K562 (cell line): ENCODE measurements at regions not wholly inside any gene's neighbourhood (a gene's known extent, or its start where the extent isn't known, plus 50 kb on each side); places are given as distances from the start of the nearest gene placed in this dataset.

Source experiments
- AFF1 ChIP-seq, 2 experiments: fragments of 450-650 bp; IDR thresholded peaks; 2 replicates each; pipeline ENCODE4 v1.6.1; 2018; ENCODE audit warnings: mild to moderate bottlenecking in 2 of 2, low read depth in 1 of 2; ENCODE audit not compliant: partially characterized antibody in 2 of 2
- ATF4 ChIP-seq: fragments of 450-650 bp; formaldehyde crosslinking; IDR thresholded peaks from 2 replicates; pipeline ENCODE4 v1.4.0; 2022; ENCODE audit warnings: mild to moderate bottlenecking, moderate library complexity
- CTBP1 ChIP-seq: fragments of 450-650 bp; IDR thresholded peaks from 2 replicates; pipeline ENCODE4 v1.6.1; 2016; ENCODE audit warnings: borderline replicate concordance
- EP300 ChIP-seq: IDR thresholded peaks from 2 replicates; pipeline ENCODE4 v1.6.1; 2012; ENCODE audit warnings: low read length, improper control_type of control experiment
- FOS ChIP-seq: IDR thresholded peaks from 3 replicates; pipeline ENCODE4 v1.6.1; 2011; ENCODE audit not compliant: insufficient read length; ENCODE audit errors: extremely low read depth
- KDM5B ChIP-seq: fragments of 200-600 bp; sonication (generic); IDR thresholded peaks from 2 replicates; pipeline ENCODE4 v1.6.1; 2012; ENCODE audit warnings: low read depth, mild to moderate bottlenecking, moderate library complexity, low read length, control low read depth, inconsistent platforms; ENCODE audit not compliant: insufficient replicate concordance
- KLF16 ChIP-seq: IDR thresholded peaks from 2 replicates; pipeline ENCODE4 v1.6.1; 2016; ENCODE audit warnings: antibody characterized with exemption
- NCOA6 ChIP-seq: fragments of 450-650 bp; IDR thresholded peaks from 2 replicates; pipeline ENCODE4 v1.6.1; 2017; ENCODE audit warnings: mild to moderate bottlenecking
- PURB ChIP-seq: sonication (generic); formaldehyde crosslinking; IDR thresholded peaks from 2 replicates; pipeline ENCODE4 v1.9.0; 2021; ENCODE audit warnings: low read depth, mild to moderate bottlenecking, missing genetic modification reagents
- RCOR1 ChIP-seq, 2 experiments: IDR thresholded peaks; 2 replicates each; pipeline ENCODE4 v1.6.1; 2012; ENCODE audit warnings: low read depth in 2 of 2, low read length in 2 of 2, borderline replicate concordance in 1 of 2, improper control_type of control experiment in 1 of 2
- SMARCA5 ChIP-seq: fragments of 450-650 bp; IDR thresholded peaks from 2 replicates; pipeline ENCODE4 v1.6.1; 2016
- ZC3H4 ChIP-seq: sonication (generic); formaldehyde crosslinking; IDR thresholded peaks from 2 replicates; pipeline ENCODE4 v1.9.0; 2021; ENCODE audit warnings: missing genetic modification reagents, borderline replicate concordance
- ZFP36 ChIP-seq: fragments of 150-350 bp; IDR thresholded peaks from 2 replicates; pipeline ENCODE4 v1.6.1; 2018; ENCODE audit warnings: low read length, low read depth; ENCODE audit not compliant: partially characterized antibody
- ZNF431 ChIP-seq: sonication (generic); formaldehyde crosslinking; IDR thresholded peaks from 2 replicates; pipeline ENCODE4 v1.8.0; 2022; ENCODE audit warnings: mild to moderate bottlenecking, missing genetic modification reagents
- ZNF695 ChIP-seq: fragments of 450-650 bp; formaldehyde crosslinking; IDR thresholded peaks from 2 replicates; pipeline ENCODE4 v1.4.0; 2020; ENCODE audit warnings: mild to moderate bottlenecking, moderate library complexity
- ZNF717 ChIP-seq: fragments of 250-450 bp; sonication (Bioruptor Pico); IDR thresholded peaks from 2 replicates; pipeline ENCODE4 v1.5.0; 2021
- TF ChIP-seq, protein P1 (sequence below): IDR thresholded peaks from 3 replicates; pipeline ENCODE4 v1.6.1; 2011; ENCODE audit warnings: borderline replicate concordance, mild to moderate bottlenecking, moderate library complexity; ENCODE audit not compliant: insufficient read length; ENCODE audit errors: extremely low read depth
- TF ChIP-seq, protein P2 (sequence below), 2 experiments: fragments of 450-650 bp in 1 of 2; sonication (generic) in 1 of 2; formaldehyde crosslinking in 1 of 2; IDR thresholded peaks in 1 of 2; conservative IDR thresholded peaks in 1 of 2; 2 replicates each; pipeline versions ENCODE4 v1.6.1 to v1.8.1; 2016 to 2023; ENCODE audit warnings: mild to moderate bottlenecking in 2 of 2, moderate library complexity in 2 of 2, inconsistent platforms in 1 of 2, missing genetic modification reagents in 1 of 2

DNA sequence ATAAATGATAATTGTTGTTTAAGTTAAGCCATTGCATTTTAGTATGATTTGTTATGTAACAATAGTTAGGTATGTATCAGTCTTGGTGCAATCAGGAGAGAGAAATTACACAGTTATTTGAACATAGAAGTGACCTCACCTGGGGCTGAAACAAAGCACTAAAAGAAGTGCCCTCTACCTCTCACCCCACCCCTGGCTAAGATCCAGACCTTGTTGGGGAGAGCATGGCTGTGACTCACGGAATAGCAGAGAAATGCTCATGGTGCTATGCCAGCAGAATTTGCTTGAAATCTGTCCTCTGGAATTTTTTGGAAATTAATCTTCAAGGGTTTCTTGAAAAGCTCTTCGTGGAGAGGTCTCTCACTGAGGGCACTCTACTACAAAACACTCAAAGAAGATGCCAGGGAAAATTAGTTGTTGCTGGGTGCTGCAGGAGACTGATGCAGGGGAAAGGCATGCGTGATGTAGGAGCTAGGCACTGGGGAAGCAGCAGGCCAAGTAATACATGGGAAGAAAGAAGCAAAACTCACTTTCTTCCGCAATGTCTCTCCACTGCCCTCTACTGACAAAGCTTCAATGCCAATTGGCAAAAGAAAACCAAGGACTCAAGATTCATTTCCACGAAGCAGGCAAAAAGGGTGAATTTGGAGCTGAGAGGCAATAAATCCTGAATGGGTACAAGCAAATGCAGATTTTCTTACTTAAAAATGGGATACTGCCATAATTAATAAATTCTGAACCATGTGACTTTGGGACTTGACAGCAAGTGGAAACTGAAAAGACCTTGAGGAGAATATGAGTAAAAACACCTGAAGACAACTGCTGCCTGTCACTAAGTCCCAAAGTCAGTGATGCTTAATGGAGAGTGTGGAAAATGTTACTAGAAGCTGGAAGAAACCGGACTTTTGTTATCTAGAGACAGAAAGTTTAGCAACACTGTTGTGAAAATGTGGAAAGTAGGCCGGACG lies 136.3 kb upstream of the ZNF184 start (continued):
- TF ChIP-seq, protein P1, sequence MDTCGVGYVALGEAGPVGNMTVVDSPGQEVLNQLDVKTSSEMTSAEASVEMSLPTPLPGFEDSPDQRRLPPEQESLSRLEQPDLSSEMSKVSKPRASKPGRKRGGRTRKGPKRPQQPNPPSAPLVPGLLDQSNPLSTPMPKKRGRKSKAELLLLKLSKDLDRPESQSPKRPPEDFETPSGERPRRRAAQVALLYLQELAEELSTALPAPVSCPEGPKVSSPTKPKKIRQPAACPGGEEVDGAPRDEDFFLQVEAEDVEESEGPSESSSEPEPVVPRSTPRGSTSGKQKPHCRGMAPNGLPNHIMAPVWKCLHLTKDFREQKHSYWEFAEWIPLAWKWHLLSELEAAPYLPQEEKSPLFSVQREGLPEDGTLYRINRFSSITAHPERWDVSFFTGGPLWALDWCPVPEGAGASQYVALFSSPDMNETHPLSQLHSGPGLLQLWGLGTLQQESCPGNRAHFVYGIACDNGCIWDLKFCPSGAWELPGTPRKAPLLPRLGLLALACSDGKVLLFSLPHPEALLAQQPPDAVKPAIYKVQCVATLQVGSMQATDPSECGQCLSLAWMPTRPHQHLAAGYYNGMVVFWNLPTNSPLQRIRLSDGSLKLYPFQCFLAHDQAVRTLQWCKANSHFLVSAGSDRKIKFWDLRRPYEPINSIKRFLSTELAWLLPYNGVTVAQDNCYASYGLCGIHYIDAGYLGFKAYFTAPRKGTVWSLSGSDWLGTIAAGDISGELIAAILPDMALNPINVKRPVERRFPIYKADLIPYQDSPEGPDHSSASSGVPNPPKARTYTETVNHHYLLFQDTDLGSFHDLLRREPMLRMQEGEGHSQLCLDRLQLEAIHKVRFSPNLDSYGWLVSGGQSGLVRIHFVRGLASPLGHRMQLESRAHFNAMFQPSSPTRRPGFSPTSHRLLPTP = peak; percentile 4
- TF ChIP-seq KDM5B = no peak
- no peak for TF ChIP-seq NCOA6
- no peak for TF ChIP-seq ATF4 (CRISPR knock-in tag)
- peak; percentile 66; the same call in 1 of the 2 replicates for TF ChIP-seq CTBP1
- TF ChIP-seq KLF16 = 0 out of 2 replicates have a peak, but pooled peaks have one; percentile 39
- no peak for TF ChIP-seq ZNF717
- TF ChIP-seq RCOR1 (IDR thresholded peaks at IDR 0.05; ENCODE audit: borderline replicate concordance in 1 of 2, low read depth in 2 of 2, low read length in 2 of 2) = peak in 1 of 2 experiments; percentile 45; a peak in 1 of 4 replicates
- TF ChIP-seq, protein P2, sequence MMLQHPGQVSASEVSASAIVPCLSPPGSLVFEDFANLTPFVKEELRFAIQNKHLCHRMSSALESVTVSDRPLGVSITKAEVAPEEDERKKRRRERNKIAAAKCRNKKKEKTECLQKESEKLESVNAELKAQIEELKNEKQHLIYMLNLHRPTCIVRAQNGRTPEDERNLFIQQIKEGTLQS (IDR thresholded peaks at IDR 0.05) = no peak
- TF ChIP-seq, protein P2 (CRISPR knock-in tag; conservative IDR thresholded peaks at IDR 0.05) = 0 out of 2 replicates have a peak, but pooled peaks have one; percentile 21
- peak in 1 of 2 experiments; percentile 29 for TF ChIP-seq AFF1 (IDR thresholded peaks at IDR 0.05; ENCODE audit: low read depth in 1 of 2, partially characterized antibody in 2 of 2)
- TF ChIP-seq ZNF695 (CRISPR knock-in tag) = no peak
- TF ChIP-seq FOS = no peak
- TF ChIP-seq PURB (CRISPR knock-in tag) = no peak
- TF ChIP-seq ZNF431 (CRISPR knock-in tag) = no peak
- TF ChIP-seq ZFP36 = no peak
- TF ChIP-seq ZC3H4 (CRISPR knock-in tag) = no peak
- peak; percentile 30; the same call in 1 of the 2 replicates for TF ChIP-seq EP300
- TF ChIP-seq SMARCA5 = no peak
